GM10266 (cell line): ENCODE measurements at regions not wholly inside any gene's neighbourhood (a gene's known extent, or its start where the extent isn't known, plus 50 kb on each side); places are given as distances from the start of the nearest gene placed in this dataset.

Experiments
- DNase-seq: peaks from one replicate; pipeline ENCODE4 v3.0.0; 2012; ENCODE audit errors: extremely low spot score
- TF ChIP-seq, protein P1 (sequence below): IDR thresholded peaks from 2 replicates; pipeline ENCODE4 v1.5.1; 2012; ENCODE audit warnings: mild to moderate bottlenecking, low read depth; ENCODE audit not compliant: control insufficient read depth, insufficient read depth; ENCODE audit errors: missing control alignments

GRCh38 chr4:27181693-27182092, 321.1 kb downstream of the STIM2 start:
- DNase-seq: no peak
- TF ChIP-seq, protein P1, sequence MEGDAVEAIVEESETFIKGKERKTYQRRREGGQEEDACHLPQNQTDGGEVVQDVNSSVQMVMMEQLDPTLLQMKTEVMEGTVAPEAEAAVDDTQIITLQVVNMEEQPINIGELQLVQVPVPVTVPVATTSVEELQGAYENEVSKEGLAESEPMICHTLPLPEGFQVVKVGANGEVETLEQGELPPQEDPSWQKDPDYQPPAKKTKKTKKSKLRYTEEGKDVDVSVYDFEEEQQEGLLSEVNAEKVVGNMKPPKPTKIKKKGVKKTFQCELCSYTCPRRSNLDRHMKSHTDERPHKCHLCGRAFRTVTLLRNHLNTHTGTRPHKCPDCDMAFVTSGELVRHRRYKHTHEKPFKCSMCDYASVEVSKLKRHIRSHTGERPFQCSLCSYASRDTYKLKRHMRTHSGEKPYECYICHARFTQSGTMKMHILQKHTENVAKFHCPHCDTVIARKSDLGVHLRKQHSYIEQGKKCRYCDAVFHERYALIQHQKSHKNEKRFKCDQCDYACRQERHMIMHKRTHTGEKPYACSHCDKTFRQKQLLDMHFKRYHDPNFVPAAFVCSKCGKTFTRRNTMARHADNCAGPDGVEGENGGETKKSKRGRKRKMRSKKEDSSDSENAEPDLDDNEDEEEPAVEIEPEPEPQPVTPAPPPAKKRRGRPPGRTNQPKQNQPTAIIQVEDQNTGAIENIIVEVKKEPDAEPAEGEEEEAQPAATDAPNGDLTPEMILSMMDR: no peak

GRCh38 chr4:27182211-27182610, 321.6 kb downstream of the STIM2 start:
- TF ChIP-seq, protein P1: no peak
- DNase-seq: no peak

DNA sequence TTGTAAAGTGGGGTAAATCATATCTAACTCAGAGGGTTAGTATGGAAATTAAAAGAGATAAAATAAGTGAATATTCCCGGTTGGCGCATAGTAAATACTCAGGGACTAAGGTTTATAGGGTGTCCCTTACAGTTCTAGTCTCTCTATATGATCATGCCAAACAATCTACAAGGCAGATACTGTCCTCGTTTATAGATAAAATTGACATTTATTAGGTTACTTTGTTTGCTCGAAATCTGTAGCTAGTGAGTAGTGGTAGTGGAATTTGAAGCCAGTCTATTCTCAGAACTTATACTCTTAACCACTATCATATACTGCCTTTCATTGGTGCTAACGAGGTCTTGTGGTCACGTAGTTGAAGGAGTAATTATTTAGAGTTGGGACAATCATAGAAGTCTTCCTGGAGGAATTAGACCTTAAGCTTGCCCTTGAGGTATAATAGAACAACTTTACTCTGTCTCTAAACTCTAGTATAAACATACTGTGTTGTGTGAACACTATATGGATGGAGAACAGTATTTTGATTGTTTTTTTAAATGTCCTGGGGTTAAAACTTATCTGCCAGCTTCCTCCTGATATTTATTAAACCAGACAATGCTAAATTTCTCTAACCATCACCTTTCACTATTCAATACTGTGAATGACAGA, 324.0 kb downstream of the STIM2 start:
- no peak for DNase-seq
- TF ChIP-seq, protein P1: no peak

DNA sequence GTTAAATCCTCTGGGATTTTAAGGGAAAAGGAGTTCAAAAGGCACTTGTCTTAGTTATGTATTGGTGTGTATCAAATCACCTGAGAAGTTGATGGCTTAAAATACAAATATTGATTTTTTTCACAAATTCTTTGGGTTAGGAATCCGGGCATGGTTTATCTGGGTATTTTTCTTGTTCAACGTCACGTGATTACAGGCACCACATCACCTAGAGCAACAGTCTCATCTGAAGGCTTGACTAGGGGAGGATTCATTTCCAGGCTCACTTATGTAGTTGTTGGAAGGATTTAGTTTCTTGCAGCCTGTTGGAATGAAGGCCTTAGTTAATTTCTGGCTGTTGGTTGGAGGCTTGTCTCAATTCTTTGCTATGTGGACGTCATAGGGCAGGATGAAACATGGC, 326.1 kb downstream of the STIM2 start:
- TF ChIP-seq, protein P1: no peak
- no peak for DNase-seq

DNA sequence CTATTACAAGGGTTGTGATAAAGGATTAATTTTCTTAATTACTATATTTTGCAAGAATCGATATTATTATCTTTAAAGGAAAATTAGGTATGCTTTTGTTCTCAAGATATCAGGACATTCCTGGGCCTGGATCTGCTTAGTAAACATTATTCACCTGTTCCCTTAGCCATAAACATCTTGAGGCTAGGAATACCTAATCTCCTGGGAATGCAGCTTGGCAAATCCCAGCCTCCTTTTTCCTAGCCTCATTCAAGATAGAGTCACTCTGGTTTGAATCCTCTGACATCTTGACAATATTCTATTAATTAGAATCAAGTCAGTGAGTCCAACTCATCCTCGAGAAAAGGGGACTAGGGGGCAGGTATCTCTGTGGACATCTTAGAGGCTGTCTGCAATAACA, 327.1 kb downstream of the STIM2 start:
- DNase-seq: no peak
- TF ChIP-seq, protein P1: no peak

GRCh38 chr4:27189683-27190082, 329.0 kb downstream of the STIM2 start:
- TF ChIP-seq, protein P1: no peak
- DNase-seq: no peak

- no peak for DNase-seq
- TF ChIP-seq, protein P1: no peak
Observed at GRCh38 chr4:27191592-27191991, 331.0 kb downstream of the STIM2 start.
